Central memory CD8-positive, alpha-beta T cell (primary cell): ENCODE measurements at regions not wholly inside any gene's neighbourhood (a gene's known extent, or its start where the extent isn't known, plus 50 kb on each side); places are given as distances from the start of the nearest gene placed in this dataset.

ENCODE experiments used
- ATAC-seq: fragments of 150-1000 bp; cut with Tn5 transposase; replicated peaks from 2 replicates; pipeline ENCODE4 v1.10.0; 2022; ENCODE audit warnings: mild to moderate bottlenecking, moderate FRiP score, moderate number of reproducible peaks; ENCODE audit not compliant: poor library complexity, severe bottlenecking; ENCODE audit errors: extremely low read depth
- DNase-seq, 2 donors: peaks; one replicate each; pipeline ENCODE4 v3.0.0; 2021; ENCODE audit warnings: low spot score in 2 of 2
- H3K27ac Mint-ChIP-seq: one replicate; pipeline ENCODE4 v1.8.0; 2022; ENCODE audit warnings: low read depth, mild to moderate bottlenecking, moderate library complexity, mixed read lengths
- H3K27me3 Mint-ChIP-seq: one replicate; pipeline ENCODE4 v1.8.0; 2022; ENCODE audit warnings: mixed read lengths
- H3K36me3 Mint-ChIP-seq: one replicate; pipeline ENCODE4 v1.8.0; 2022; ENCODE audit warnings: mild to moderate bottlenecking, moderate library complexity, mixed read lengths; ENCODE audit not compliant: insufficient read depth
- H3K4me1 Mint-ChIP-seq: one replicate; pipeline ENCODE4 v1.8.0; 2022; ENCODE audit warnings: mixed read lengths
- H3K4me3 Mint-ChIP-seq: one replicate; pipeline ENCODE4 v1.8.0; 2022; ENCODE audit warnings: mild to moderate bottlenecking, moderate library complexity, mixed read lengths
- H3K9me3 Mint-ChIP-seq: one replicate; pipeline ENCODE4 v1.8.0; 2022; ENCODE audit warnings: mixed read lengths

DNA sequence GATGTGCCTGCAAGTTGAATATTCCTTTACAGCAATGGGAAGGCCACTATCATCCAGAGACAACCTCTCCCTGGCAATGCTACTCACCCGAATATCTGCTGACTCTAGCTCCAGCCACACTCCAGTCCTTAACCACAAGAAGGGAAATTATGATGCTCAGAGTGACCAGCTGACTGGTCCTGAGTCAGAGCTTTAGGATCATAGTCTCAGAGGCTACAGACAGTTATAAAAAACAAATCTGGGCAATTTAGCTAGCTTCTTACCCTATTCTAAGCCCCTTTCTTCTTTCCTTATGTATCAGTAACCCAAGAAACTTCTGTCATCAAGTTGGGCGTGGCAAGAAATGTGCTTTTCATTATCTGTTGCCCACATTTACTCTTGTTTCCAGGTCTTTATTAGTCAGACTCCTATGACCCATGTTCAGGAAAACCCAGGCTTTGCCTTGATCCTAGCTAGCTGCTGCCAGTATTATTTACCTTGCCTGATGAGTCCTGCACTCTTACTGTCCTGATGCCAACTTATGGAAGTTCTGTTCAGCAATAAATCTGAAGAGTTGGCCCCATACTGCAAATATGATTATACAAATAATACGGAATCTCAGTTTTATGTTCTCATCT is 207.0 kb downstream of the TTLL7 start:
- no peaks in the 10 kb centered on the region for H3K4me1 Mint-ChIP-seq
- H3K4me3 Mint-ChIP-seq: no peak overlapping the region
- H3K27ac Mint-ChIP-seq: no peak overlapping the region
- no peaks in the 10 kb centered on the region for H3K36me3 Mint-ChIP-seq
- no peaks in the 10 kb centered on the region for H3K9me3 Mint-ChIP-seq
- no peaks in the 10 kb centered on the region for H3K27me3 Mint-ChIP-seq
- no peak for DNase-seq
- ATAC-seq: no peak

DNA sequence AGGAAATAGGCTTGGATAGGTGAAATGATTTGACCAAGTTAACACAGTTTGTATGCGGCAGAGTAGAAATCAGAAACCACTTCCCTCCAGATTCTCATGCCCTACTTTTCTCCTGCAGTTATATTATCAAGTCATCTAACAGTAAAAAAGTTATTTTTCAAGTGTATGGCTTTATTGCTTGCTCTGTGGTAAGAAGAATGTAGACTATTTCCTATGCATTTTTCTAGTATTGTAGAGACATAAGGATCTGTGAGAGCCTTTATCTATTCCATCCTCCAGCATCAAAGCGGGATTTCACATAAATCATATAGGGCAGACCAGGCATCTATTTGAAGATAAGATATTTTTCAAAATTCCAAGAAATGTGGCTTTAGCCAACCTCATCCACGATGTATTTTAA is 208.5 kb downstream of the TTLL7 start:
- ATAC-seq (no peak), DNase-seq (no peak)
- H3K4me3 Mint-ChIP-seq: no peak overlapping the region
- H3K36me3 Mint-ChIP-seq: no peaks in the 10 kb centered on the region
- no peaks in the 10 kb centered on the region for H3K4me1 Mint-ChIP-seq
- H3K27me3 Mint-ChIP-seq: no peaks in the 10 kb centered on the region
- no peak overlapping the region for H3K27ac Mint-ChIP-seq
- H3K9me3 Mint-ChIP-seq: no peaks in the 10 kb centered on the region

DNA sequence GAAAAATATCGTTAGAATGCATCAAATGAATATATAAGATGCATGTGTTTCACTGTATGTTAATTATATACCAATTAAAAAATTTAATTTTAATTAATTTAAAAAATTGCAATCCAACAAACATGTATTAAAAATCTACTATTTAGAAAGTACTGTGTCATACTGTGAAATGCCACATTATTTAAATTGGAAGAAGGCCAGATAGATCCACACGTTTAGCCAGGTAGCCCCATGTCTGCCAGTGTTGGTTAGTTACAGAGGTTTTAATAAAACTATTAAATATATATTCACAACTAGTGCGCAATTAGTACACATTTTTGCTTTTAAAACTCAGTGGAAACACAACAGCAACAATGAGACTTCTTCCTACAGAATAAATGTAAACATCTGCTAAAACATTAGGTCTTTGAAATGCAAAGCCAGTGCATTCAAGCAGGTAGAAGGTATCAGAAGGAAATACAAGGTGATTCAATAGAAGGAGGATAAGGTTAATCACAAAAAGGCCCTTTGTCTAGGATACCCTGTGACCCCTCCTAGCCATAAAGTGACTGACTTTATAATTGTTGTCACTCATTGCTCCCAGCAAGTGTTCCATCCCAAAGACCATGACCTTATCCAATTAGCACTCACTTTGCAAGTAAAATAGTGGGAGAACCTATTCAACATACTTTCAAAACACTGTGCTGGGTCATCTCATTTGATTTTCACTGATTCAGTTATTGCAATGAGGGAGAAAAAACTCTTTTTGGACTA is 211.5 kb downstream of the TTLL7 start:
- DNase-seq: no peak
- no peaks in the 10 kb centered on the region for H3K36me3 Mint-ChIP-seq
- H3K4me1 Mint-ChIP-seq: no peaks in the 10 kb centered on the region
- H3K27me3 Mint-ChIP-seq: no peaks in the 10 kb centered on the region
- no peaks in the 10 kb centered on the region for H3K9me3 Mint-ChIP-seq
- H3K4me3 Mint-ChIP-seq: no peak overlapping the region
- no peak overlapping the region for H3K27ac Mint-ChIP-seq
- ATAC-seq: no peak

- no peaks in the 10 kb centered on the region for H3K27me3 Mint-ChIP-seq
- DNase-seq (no peak), ATAC-seq (no peak)
- H3K4me1 Mint-ChIP-seq: no peaks in the 10 kb centered on the region
- no peaks in the 10 kb centered on the region for H3K36me3 Mint-ChIP-seq
- H3K9me3 Mint-ChIP-seq: no peaks in the 10 kb centered on the region
- H3K27ac Mint-ChIP-seq: no peak overlapping the region
- no peak overlapping the region for H3K4me3 Mint-ChIP-seq
Observed at GRCh38 chr1:83781667-83782066, 217.3 kb downstream of the TTLL7 start.

DNA sequence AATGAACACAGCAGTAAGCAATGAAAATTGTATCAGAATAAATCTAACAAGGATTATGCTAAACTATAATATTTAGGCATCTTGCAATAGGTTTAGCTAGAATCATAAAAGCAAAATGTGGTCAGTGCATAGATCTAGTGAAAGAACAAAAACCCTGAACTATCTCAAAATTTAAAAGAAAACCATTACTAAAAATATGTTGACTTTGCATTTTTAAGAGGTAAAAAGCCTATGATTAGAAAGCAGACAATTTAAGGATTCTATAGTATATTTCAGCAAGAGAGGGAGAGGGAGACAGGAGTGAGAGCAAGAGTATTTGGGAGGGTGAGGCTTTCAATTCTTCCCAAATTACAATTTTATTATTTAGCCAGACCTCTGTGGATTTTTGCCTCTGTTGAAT is 219.4 kb downstream of the TTLL7 start:
- H3K36me3 Mint-ChIP-seq: no peaks in the 10 kb centered on the region
- no peak overlapping the region for H3K4me3 Mint-ChIP-seq
- no peak for DNase-seq
- no peaks in the 10 kb centered on the region for H3K4me1 Mint-ChIP-seq
- H3K27me3 Mint-ChIP-seq: no peaks in the 10 kb centered on the region
- no peaks in the 10 kb centered on the region for H3K9me3 Mint-ChIP-seq
- no peak for ATAC-seq
- no peak overlapping the region for H3K27ac Mint-ChIP-seq

GRCh38 chr1:83777758-83778101 is 221.2 kb downstream of the TTLL7 start:
- DNase-seq (no peak), ATAC-seq (no peak)
- no peaks in the 10 kb centered on the region for H3K4me1 Mint-ChIP-seq
- no peaks in the 10 kb centered on the region for H3K36me3 Mint-ChIP-seq
- no peak overlapping the region for H3K27ac Mint-ChIP-seq
- no peaks in the 10 kb centered on the region for H3K9me3 Mint-ChIP-seq
- no peak overlapping the region for H3K4me3 Mint-ChIP-seq
- no peaks in the 10 kb centered on the region for H3K27me3 Mint-ChIP-seq

- Mint-ChIP-seq H3K27ac (no peak overlapping the region), H3K4me1 (no peaks in the 10 kb centered on the region), H3K36me3 (no peaks in the 10 kb centered on the region), H3K4me3 (no peak overlapping the region), H3K27me3 (no peaks in the 10 kb centered on the region), H3K9me3 (no peaks in the 10 kb centered on the region)
- DNase-seq: no peak
- no peak for ATAC-seq
Observed at GRCh38 chr1:83776913-83777757, 221.8 kb downstream of the TTLL7 start.

- DNase-seq: no peak
- Mint-ChIP-seq H3K9me3 (no peaks in the 10 kb centered on the region), H3K36me3 (no peaks in the 10 kb centered on the region), H3K27ac (no peak overlapping the region), H3K4me1 (no peaks in the 10 kb centered on the region), H3K27me3 (no peaks in the 10 kb centered on the region), H3K4me3 (no peak overlapping the region)
- ATAC-seq: no peak
Observed at GRCh38 chr1:83775977-83776603, 222.8 kb downstream of the TTLL7 start.

DNA sequence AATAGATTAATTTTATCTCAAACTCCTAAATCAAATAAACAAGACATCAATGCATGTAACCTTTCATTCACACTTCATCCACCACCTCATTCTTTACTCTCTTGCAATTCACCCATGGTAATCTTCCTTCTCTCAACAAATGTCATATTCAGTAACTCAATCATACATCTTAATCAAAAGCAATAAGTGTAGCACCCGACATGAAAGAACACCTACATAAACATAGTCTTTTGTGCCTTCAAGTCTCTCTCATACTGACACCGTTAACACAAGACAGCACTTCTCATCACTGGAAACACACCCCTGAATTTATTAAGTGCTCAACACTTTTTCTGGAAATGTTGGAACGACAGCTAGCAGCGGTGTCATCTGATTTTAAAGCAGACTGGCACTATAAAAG is 225.9 kb downstream of the TTLL7 start:
- no peaks in the 10 kb centered on the region for H3K4me1 Mint-ChIP-seq
- DNase-seq: no peak
- no peaks in the 10 kb centered on the region for H3K36me3 Mint-ChIP-seq
- H3K27me3 Mint-ChIP-seq: no peaks in the 10 kb centered on the region
- H3K27ac Mint-ChIP-seq: no peak overlapping the region
- no peak overlapping the region for H3K4me3 Mint-ChIP-seq
- no peaks in the 10 kb centered on the region for H3K9me3 Mint-ChIP-seq
- ATAC-seq: no peak

GRCh38 chr1:83770319-83770661 is 228.6 kb downstream of the TTLL7 start:
- Mint-ChIP-seq H3K4me1 (no peaks in the 10 kb centered on the region), H3K4me3 (no peak overlapping the region), H3K27ac (no peak overlapping the region), H3K27me3 (no peaks in the 10 kb centered on the region), H3K9me3 (no peaks in the 10 kb centered on the region), H3K36me3 (no peaks in the 10 kb centered on the region)
- no peak for DNase-seq
- no peak for ATAC-seq

GRCh38 chr1:83769594-83770318 is 229.2 kb downstream of the TTLL7 start:
- DNase-seq (no peak), ATAC-seq (no peak)
- Mint-ChIP-seq H3K27me3 (no peaks in the 10 kb centered on the region), H3K27ac (no peak overlapping the region), H3K9me3 (no peaks in the 10 kb centered on the region), H3K4me3 (no peak overlapping the region), H3K4me1 (no peaks in the 10 kb centered on the region), H3K36me3 (no peaks in the 10 kb centered on the region)

DNA sequence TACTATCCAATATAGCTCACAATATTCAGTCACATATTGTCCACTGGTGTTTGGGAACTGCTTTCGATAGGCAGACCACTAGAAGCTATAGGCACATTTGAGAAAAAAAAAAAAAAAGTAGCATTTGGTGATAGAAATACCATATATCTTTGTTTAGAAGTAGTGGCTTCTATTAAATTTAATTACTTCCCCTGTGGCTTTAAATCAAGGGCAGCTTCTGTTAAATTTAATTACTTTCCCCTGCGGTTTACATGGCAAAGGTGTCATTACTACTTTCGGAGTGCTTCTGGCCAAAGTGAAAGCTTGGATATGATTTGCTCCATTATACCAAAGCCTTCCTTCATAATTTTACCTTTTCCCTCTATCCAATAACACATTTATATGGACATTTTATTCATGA is 229.9 kb downstream of the TTLL7 start:
- Mint-ChIP-seq H3K9me3 (no peaks in the 10 kb centered on the region), H3K36me3 (no peaks in the 10 kb centered on the region)

More for the DNA sequence above, 229.9 kb downstream of the TTLL7 start:
- Mint-ChIP-seq H3K27ac (no peak overlapping the region), H3K27me3 (no peaks in the 10 kb centered on the region), H3K4me3 (no peak overlapping the region), H3K4me1 (no peaks in the 10 kb centered on the region)
- DNase-seq: no peak
- no peak for ATAC-seq
